ENCODE measurements at regions not wholly inside any gene's neighbourhood (a gene's known extent, or its start where the extent isn't known, plus 50 kb on each side); places are given as distances from the start of the nearest gene placed in this dataset.

DNA sequence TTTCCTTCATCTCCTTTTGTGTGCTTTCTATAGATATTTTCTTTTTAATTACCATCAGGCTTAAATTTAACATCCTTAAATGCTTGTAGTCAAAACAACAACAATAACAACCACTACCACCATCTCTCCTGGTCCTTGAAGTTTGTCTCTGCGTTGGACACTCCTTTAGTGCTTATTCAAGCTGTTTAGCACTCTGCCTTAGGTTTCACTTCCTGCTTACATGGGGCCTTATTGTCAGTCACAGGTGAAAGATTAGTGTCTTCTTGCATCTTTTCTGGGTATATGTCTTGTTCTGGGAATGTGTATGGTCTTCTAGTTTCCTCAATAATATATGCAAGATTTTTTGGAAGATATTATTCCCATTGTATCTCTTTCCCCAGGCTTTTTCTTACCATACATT is 240.1 kb upstream of the NXPH2 start:
- TF ChIP-seq, protein P1, sequence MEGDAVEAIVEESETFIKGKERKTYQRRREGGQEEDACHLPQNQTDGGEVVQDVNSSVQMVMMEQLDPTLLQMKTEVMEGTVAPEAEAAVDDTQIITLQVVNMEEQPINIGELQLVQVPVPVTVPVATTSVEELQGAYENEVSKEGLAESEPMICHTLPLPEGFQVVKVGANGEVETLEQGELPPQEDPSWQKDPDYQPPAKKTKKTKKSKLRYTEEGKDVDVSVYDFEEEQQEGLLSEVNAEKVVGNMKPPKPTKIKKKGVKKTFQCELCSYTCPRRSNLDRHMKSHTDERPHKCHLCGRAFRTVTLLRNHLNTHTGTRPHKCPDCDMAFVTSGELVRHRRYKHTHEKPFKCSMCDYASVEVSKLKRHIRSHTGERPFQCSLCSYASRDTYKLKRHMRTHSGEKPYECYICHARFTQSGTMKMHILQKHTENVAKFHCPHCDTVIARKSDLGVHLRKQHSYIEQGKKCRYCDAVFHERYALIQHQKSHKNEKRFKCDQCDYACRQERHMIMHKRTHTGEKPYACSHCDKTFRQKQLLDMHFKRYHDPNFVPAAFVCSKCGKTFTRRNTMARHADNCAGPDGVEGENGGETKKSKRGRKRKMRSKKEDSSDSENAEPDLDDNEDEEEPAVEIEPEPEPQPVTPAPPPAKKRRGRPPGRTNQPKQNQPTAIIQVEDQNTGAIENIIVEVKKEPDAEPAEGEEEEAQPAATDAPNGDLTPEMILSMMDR (IDR thresholded peaks at IDR 0.05), result no peak
- no peak for TF ChIP-seq EZH2 (IDR thresholded peaks at IDR 0.05; ENCODE audit: borderline replicate concordance, insufficient read depth, low read depth, low read length, poor library complexity, severe bottlenecking)

Measured in B cell (primary cell).